OCI-LY3 (cell line): ENCODE measurements at regions not wholly inside any gene's neighbourhood (a gene's known extent, or its start where the extent isn't known, plus 50 kb on each side); places are given as distances from the start of the nearest gene placed in this dataset.

Experiments used
- CTCF ChIP-seq: fragments of 200-600, 300-600 bp; sonication (generic); IDR thresholded peaks from 2 replicates; pipeline ENCODE4 v1.5.1; 2014; ENCODE audit warnings: antibody characterized with exemption, low read length, low read depth
- EZH2phosphoT487 ChIP-seq: fragments of 200-600 bp; shearing (Covaris generic); IDR thresholded peaks from 2 replicates; pipeline ENCODE4 v1.6.1; 2018; ENCODE audit warnings: antibody characterized with exemption, mixed run types, low read depth

- TF ChIP-seq CTCF (no peak), EZH2phosphoT487 (no peak)
These were observed 117.7 kb upstream of the GOLGA6L6 start for GRCh38 chr15:20659265-20659664.
